DMS79 treated with DMSO at 0.1 percent for 48 hours (cell line): ENCODE measurements at regions not wholly inside any gene's neighbourhood (a gene's known extent, or its start where the extent isn't known, plus 50 kb on each side); places are given as distances from the start of the nearest gene placed in this dataset.
"Not testable (repeated sequence)": the region's sequence is repeated elsewhere in the genome, so short reads cannot be mapped to it uniquely, and the experiment has no call there.

ENCODE experiments used
- DNase-seq: peaks from one replicate; lab custom pipeline; 2025; lab: John Stamatoyannopoulos, UW

- DNase-seq = no peak
Observed at GRCh38 chr1:65020774-65021173, 54.4 kb upstream of the JAK1 start.

GRCh38 chr1:65021795-65022194 lies 55.4 kb upstream of the JAK1 start:
- no peak for DNase-seq

- DNase-seq = no peak
Observed at GRCh38 chr1:65022216-65022615, 55.9 kb upstream of the JAK1 start.

- no peak for DNase-seq
Observed at GRCh38 chr1:65025794-65026193, 59.4 kb upstream of the JAK1 start.

- no peak for DNase-seq
Observed at GRCh38 chr1:65026235-65026634, 59.9 kb upstream of the JAK1 start.

- DNase-seq = peak; percentile 67
Observed at GRCh38 chr1:65027666-65028358, 61.5 kb upstream of the JAK1 start.

- DNase-seq = not testable (repeated sequence)
Observed at GRCh38 chr1:65029434-65029833, 63.1 kb upstream of the JAK1 start.

- not testable (repeated sequence) for DNase-seq
Observed at GRCh38 chr1:65034879-65035278, 68.5 kb upstream of the JAK1 start.

- DNase-seq = no peak
Observed at GRCh38 chr1:65036570-65037051, 70.3 kb upstream of the JAK1 start.

- no peak for DNase-seq
Observed at GRCh38 chr1:65039066-65039465, 72.7 kb upstream of the JAK1 start.

- no peak for DNase-seq
Observed at GRCh38 chr1:65039508-65039907, 73.2 kb upstream of the JAK1 start.

GRCh38 chr1:65042467-65042866 lies 76.1 kb upstream of the JAK1 start:
- no peak for DNase-seq

GRCh38 chr1:65044411-65044810 lies 78.1 kb upstream of the JAK1 start:
- no peak for DNase-seq

GRCh38 chr1:65045022-65045817 lies 78.9 kb upstream of the JAK1 start:
- DNase-seq = peak; percentile 5

- no peak for DNase-seq
Observed at GRCh38 chr1:65048335-65048734, 82.0 kb upstream of the JAK1 start.

GRCh38 chr1:65049941-65050713 lies 83.8 kb upstream of the JAK1 start:
- DNase-seq = peak; percentile 23

- DNase-seq = peak; percentile 81
Observed at GRCh38 chr1:65050735-65051134, 84.4 kb upstream of the JAK1 start.

GRCh38 chr1:65054481-65054880 lies 88.1 kb upstream of the JAK1 start:
- no peak for DNase-seq

- DNase-seq = no peak
Observed at GRCh38 chr1:65055747-65056146, 89.4 kb upstream of the JAK1 start.

- DNase-seq = no peak
Observed at GRCh38 chr1:65056234-65056633, 89.9 kb upstream of the JAK1 start.

- DNase-seq = no peak
Observed at GRCh38 chr1:65056866-65057265, 90.5 kb upstream of the JAK1 start.

- DNase-seq = no peak
Observed at GRCh38 chr1:65059930-65060538, 88.0 kb upstream of the AK4 start.
